ENCODE measurements at regions not wholly inside any gene's neighbourhood (a gene's known extent, or its start where the extent isn't known, plus 50 kb on each side); places are given as distances from the start of the nearest gene placed in this dataset.

DNA sequence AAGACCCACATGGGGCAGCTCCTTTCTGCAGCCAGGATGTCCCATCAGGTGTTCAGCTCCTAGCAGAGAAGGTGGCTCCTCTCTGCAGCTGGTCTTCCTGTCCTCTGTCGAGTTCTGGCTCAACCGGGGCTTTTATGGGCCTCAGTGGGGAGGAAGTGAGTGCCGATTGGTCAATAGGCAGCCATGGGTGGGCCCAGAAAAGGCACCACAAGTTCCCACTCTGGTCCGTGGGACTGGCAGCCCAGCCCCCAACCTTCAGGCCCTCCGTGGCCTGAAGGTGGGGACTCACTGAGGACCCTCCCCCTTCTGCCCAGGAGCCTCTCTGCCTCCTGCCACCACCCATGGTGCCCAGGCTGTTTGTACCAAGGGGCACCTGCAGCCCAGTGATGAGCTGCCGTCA is 161.7 kb upstream of the DUSP10 start:
- H3K27ac ChIP-seq: no peak overlapping the region
- FAIRE-seq (no peak), DNase-seq (no peak), ATAC-seq (no peak)
- no peaks in the 10 kb centered on the region for H3K36me3 ChIP-seq
- H3K27me3 ChIP-seq: no peaks in the 10 kb centered on the region
- H3K9me3 ChIP-seq: no peaks in the 10 kb centered on the region
- intact Hi-C loops (cut with DNase I): no loop called here
- H3K4me1 ChIP-seq: no peaks in the 10 kb centered on the region
- TF ChIP-seq, protein P1, sequence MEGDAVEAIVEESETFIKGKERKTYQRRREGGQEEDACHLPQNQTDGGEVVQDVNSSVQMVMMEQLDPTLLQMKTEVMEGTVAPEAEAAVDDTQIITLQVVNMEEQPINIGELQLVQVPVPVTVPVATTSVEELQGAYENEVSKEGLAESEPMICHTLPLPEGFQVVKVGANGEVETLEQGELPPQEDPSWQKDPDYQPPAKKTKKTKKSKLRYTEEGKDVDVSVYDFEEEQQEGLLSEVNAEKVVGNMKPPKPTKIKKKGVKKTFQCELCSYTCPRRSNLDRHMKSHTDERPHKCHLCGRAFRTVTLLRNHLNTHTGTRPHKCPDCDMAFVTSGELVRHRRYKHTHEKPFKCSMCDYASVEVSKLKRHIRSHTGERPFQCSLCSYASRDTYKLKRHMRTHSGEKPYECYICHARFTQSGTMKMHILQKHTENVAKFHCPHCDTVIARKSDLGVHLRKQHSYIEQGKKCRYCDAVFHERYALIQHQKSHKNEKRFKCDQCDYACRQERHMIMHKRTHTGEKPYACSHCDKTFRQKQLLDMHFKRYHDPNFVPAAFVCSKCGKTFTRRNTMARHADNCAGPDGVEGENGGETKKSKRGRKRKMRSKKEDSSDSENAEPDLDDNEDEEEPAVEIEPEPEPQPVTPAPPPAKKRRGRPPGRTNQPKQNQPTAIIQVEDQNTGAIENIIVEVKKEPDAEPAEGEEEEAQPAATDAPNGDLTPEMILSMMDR (IDR thresholded peaks at IDR 0.05): no peak
- no peak overlapping the region for H3K4me3 ChIP-seq
- WGBS, 2 donors: 80 to 90% methylated on average over 6 of the region's 6 CpGs

DNA sequence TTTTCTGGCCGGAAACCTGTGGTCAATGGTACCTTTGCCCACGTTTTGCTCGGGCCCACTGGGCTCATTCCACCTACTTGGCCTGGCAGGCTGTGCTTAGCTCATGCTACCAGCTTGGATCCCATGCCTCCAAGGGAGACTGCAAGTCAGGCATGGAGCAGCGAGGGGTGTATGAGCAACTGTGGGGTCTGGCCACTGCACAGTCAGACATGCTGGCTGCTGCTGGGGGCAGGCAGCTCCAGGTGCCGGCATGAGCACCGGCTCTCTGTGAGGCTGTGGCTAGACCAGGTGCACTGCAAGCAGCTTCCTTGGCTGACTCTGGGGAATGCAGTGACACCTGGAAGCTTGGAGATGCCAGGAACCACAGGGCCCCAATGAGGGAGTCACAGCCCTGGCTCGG is 161.1 kb upstream of the DUSP10 start:
- Histone ChIP-seq H3K27ac (no peak overlapping the region), H3K9me3 (no peaks in the 10 kb centered on the region), H3K4me3 (no peak overlapping the region), H3K36me3 (no peaks in the 10 kb centered on the region), H3K4me1 (no peaks in the 10 kb centered on the region), H3K27me3 (no peaks in the 10 kb centered on the region)
- 76 to 89% methylated on average over 6 to 7 of the region's 7 CpGs for WGBS, 2 donors
- FAIRE-seq (no peak), ATAC-seq (no peak), DNase-seq (peak in 1 of 6 donors; percentile 40)
- TF ChIP-seq, protein P1 (IDR thresholded peaks at IDR 0.05): no peak
- intact Hi-C loops (cut with DNase I): no loop called here

DNA sequence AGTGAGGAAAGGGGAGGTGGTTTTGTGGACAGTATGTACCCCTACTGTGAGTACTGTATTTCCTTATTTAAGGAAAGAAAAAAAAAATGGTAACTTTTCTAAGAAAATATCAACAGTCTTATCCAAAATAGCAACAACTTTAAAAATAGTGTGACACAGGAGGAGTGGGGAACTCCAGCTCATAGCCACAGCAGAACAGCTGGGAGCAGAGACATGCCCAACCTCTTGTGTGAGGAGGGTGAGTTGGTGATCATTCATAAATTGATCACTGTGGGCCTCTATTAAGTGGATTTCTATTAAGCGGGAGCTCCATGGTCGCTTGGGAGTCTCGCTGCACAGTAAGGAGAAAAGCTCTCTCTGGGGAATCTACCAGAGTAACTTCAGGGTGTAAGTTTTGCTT is 158.8 kb upstream of the DUSP10 start:
- no peaks in the 10 kb centered on the region for H3K9me3 ChIP-seq
- DNase-seq (no peak), ATAC-seq (no peak), FAIRE-seq (no peak)
- no peaks in the 10 kb centered on the region for H3K27me3 ChIP-seq
- no peak overlapping the region for H3K4me3 ChIP-seq
- H3K36me3 ChIP-seq: no peaks in the 10 kb centered on the region
- WGBS, 2 donors: 95 to 100% methylated on average over 3 of the region's 3 CpGs
- intact Hi-C loops (cut with DNase I): no loop called here
- no peak overlapping the region for H3K27ac ChIP-seq
- no peaks in the 10 kb centered on the region for H3K4me1 ChIP-seq
- TF ChIP-seq, protein P1 (IDR thresholded peaks at IDR 0.05): no peak

DNA sequence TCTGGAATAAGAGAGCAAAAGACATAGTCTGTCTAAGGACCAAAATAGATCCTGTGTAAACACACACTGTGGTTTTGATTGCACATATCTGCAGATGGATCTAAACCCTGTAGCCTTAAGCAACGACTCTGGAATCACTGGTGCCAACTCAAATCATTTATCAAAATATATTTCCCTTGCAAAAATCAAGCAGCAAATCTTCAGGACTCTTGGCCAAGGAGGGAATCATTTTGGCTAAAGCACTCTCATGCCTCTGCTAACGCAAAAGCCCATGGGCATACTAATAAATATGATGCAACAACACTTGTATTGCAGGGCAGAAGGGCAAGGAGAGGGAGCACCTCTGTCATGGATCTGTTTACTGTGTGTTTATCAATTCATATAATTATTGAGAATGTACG is 155.4 kb upstream of the DUSP10 start:
- intact Hi-C loops (cut with DNase I): no loop called here
- ATAC-seq (no peak), DNase-seq (no peak), FAIRE-seq (no peak)
- no peaks in the 10 kb centered on the region for H3K27me3 ChIP-seq
- no peak overlapping the region for H3K27ac ChIP-seq
- no peaks in the 10 kb centered on the region for H3K4me1 ChIP-seq
- 47 to 52% methylated on average over 3 of the region's 3 CpGs for WGBS, 2 donors
- no peak overlapping the region for H3K4me3 ChIP-seq
- TF ChIP-seq, protein P1 (IDR thresholded peaks at IDR 0.05): no peak
- no peaks in the 10 kb centered on the region for H3K36me3 ChIP-seq
- H3K9me3 ChIP-seq: no peaks in the 10 kb centered on the region

DNA sequence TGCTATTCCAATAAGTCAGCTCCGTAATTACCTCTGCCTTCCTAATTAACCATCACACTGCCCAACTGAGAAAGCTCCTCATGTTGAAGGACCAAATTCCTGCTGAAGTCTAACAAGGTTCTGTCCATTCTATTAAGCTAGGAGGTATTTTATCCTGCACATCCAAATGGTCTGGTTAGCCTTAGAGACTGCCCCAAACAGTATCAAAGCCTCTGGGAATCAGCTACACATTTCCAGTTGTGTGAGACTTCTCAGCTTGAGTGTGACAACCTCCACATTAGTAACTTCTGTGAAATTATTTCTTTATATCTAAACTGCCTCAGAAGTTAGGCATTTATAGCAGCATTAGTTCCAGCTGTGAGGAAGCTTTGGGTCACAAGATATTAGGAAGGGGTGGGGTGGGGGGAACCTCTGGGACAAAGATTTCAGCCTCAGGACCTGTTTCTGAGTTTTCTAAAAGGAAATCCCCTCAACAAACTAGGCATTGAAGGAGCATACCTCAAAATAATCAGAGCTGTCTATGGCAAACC is 150.5 kb upstream of the DUSP10 start:
- 82 to 91% methylated on average over 1 of the region's 1 CpG for WGBS, 2 donors
- Histone ChIP-seq H3K27ac (no peak overlapping the region), H3K4me1 (no peaks in the 10 kb centered on the region), H3K9me3 (no peaks in the 10 kb centered on the region), H3K4me3 (no peak overlapping the region), H3K36me3 (no peaks in the 10 kb centered on the region), H3K27me3 (no peaks in the 10 kb centered on the region)
- no peak for FAIRE-seq
- ATAC-seq: no peak
- TF ChIP-seq, protein P1 (IDR thresholded peaks at IDR 0.05): no peak
- intact Hi-C loops (cut with DNase I): no loop called here
- no peak for DNase-seq
